HUES64 (cell line): ENCODE measurements at regions not wholly inside any gene's neighbourhood (a gene's known extent, or its start where the extent isn't known, plus 50 kb on each side); places are given as distances from the start of the nearest gene placed in this dataset.

ENCODE experiments used
- H3K27ac ChIP-seq: 2 replicates; pipeline ENCODE4 v1.7.0; 2013; ENCODE audit warnings: low read depth, low read length, inconsistent platforms
- H3K27me3 ChIP-seq: 2 replicates; pipeline ENCODE4 v1.6.1; 2013; ENCODE audit warnings: mild to moderate bottlenecking, low read length; ENCODE audit not compliant: insufficient read depth
- H3K36me3 ChIP-seq: 2 replicates; pipeline ENCODE4 v1.6.1; 2013; ENCODE audit warnings: mild to moderate bottlenecking, low read length; ENCODE audit not compliant: insufficient read depth
- H3K4me1 ChIP-seq: 2 replicates; pipeline ENCODE4 v1.6.1; 2013; ENCODE audit warnings: mild to moderate bottlenecking, low read length, moderate library complexity; ENCODE audit not compliant: insufficient read depth
- H3K4me3 ChIP-seq: 2 replicates; pipeline ENCODE4 v1.5.1; 2013; ENCODE audit warnings: mild to moderate bottlenecking, low read length, moderate library complexity
- H3K9ac ChIP-seq: 2 replicates; pipeline ENCODE4 v1.6.1; 2013; ENCODE audit warnings: mild to moderate bottlenecking, low read depth, low read length
- H3K9me3 ChIP-seq: 2 replicates; pipeline ENCODE4 v1.6.1; 2013; ENCODE audit warnings: low read depth, low read length; ENCODE audit not compliant: insufficient read depth
- WGBS: fragments of 150-250, 120-280 bp; methylation state at CpG from one replicate; pipeline ENCODE4 v1.1.7; 2013; ENCODE audit warnings: missing lambda C conversion rate; 5-methylcytosine and 5-hydroxymethylcytosine counted together

GRCh38 chr3:16114930-16115329 lies 59.5 kb upstream of the GALNT15 start:
- 79% methylated on average over 3 of the region's 3 CpGs for WGBS

DNA sequence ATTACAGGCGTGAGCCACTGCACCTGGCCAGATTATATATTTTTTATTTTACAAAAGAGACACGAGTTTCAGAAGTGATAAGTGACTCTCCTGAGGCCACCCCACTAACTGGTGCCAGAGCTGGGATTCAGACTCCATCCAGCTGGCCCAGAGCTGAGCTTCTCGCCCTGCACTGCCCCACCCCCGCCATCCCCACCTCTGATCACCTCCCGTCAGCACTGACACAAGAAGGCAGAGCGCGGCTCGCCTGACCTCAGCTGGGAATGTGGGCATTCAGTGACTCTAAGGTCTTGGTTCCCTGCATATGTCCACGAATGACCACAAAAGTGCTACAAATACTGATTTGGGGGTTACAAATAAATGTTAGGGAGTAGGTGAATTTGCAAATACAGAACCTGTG lies 56.1 kb upstream of the GALNT15 start:
- no peaks in the 10 kb centered on the region for H3K27me3 ChIP-seq
- H3K36me3 ChIP-seq = no peaks in the 10 kb centered on the region
- H3K4me1 ChIP-seq = no peaks in the 10 kb centered on the region
- H3K4me3 ChIP-seq = no peak overlapping the region
- H3K27ac ChIP-seq = no peak overlapping the region
- H3K9ac ChIP-seq = no peak overlapping the region
- no peaks in the 10 kb centered on the region for H3K9me3 ChIP-seq
- WGBS = 90% methylated on average over 9 of the region's 9 CpGs

More at GRCh38 chr3:16114930-16115329, 59.5 kb upstream of the GALNT15 start:
- Histone ChIP-seq H3K9ac (no peak overlapping the region), H3K9me3 (0 out of 2 replicates have a peak, but pooled peaks cover 2% of the 10 kb centered on the region), H3K4me1 (no peaks in the 10 kb centered on the region), H3K4me3 (no peak overlapping the region), H3K27ac (no peak overlapping the region), H3K36me3 (no peaks in the 10 kb centered on the region), H3K27me3 (no peaks in the 10 kb centered on the region)

GRCh38 chr3:16119887-16120286 lies 54.6 kb upstream of the GALNT15 start:
- Histone ChIP-seq H3K27me3 (no peaks in the 10 kb centered on the region), H3K4me3 (no peak overlapping the region)

DNA sequence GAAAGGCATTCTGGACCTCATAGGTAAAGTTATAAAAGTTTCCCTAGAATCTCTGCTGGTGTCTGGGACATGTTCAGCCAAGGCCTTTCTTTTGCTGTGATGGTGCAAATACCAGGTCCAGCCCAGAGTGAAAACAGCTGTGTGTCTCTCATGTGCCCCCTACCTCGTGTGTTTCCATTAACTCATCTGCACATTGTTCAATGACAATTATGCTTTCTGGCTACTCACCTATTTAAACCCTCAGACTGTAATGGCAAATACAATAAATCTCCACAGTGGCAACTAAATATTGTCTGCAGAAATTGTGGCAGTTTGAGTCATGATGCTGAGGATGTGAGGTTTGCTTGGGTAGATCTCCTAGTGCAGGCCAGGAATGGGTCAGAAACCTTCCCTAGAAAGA lies 53.1 kb upstream of the GALNT15 start:
- WGBS = 86% methylated on average over 1 of the region's 1 CpG
- Histone ChIP-seq H3K27me3 (no peaks in the 10 kb centered on the region), H3K9me3 (no peaks in the 10 kb centered on the region), H3K9ac (no peak overlapping the region), H3K36me3 (no peaks in the 10 kb centered on the region), H3K27ac (no peak overlapping the region), H3K4me3 (no peak overlapping the region), H3K4me1 (no peaks in the 10 kb centered on the region)

More at GRCh38 chr3:16119887-16120286, 54.6 kb upstream of the GALNT15 start:
- H3K9me3 ChIP-seq = no peaks in the 10 kb centered on the region
- no peaks in the 10 kb centered on the region for H3K36me3 ChIP-seq
- no peak overlapping the region for H3K9ac ChIP-seq
- H3K27ac ChIP-seq = no peak overlapping the region
- H3K4me1 ChIP-seq = no peaks in the 10 kb centered on the region

DNA sequence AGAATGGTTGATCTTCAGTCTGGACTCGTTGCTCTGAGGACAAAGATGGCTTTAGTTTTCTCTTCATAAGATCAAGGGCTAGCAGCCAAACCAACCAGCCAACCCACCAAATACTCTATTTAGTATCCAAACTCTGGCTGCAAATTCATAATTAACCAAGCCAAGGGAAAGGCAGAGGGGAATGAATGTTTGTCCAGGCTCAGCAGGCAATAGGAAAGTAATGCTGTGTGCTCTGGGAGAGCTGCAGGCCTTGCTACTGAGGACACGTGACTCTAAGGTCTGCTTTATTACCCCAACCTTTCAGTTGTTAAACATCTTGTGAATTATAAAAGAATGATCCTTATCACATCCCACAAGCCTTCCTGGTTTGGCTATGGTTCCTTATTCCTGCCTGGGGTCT lies 52.3 kb upstream of the GALNT15 start:
- Histone ChIP-seq H3K4me3 (no peak overlapping the region), H3K27me3 (no peaks in the 10 kb centered on the region), H3K9ac (no peak overlapping the region), H3K9me3 (no peaks in the 10 kb centered on the region), H3K4me1 (no peaks in the 10 kb centered on the region), H3K27ac (no peak overlapping the region), H3K36me3 (no peaks in the 10 kb centered on the region)
- 85% methylated on average over 1 of the region's 2 CpGs for WGBS

DNA sequence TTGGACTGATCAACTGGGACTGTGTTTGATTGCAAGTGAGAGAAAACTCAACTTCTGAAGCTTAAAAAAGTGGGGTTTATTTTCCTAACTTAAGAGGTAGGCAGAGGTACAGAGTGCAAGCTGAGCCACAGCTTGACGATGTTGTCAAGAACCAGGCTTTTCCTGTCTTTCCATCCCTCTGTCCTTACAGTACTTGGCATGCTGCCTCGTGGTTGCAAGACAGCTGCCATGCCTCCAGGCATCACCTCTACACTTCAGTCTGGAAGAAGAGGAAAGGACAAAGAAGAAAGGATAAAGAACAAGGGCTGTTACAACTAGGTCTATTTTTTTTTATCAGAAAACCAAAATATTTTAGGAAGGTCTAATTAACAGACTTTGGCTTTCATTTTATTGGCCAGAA lies 51.8 kb upstream of the GALNT15 start:
- Histone ChIP-seq H3K27ac (no peak overlapping the region), H3K9ac (no peak overlapping the region), H3K4me1 (no peaks in the 10 kb centered on the region), H3K27me3 (no peaks in the 10 kb centered on the region), H3K36me3 (no peaks in the 10 kb centered on the region), H3K4me3 (no peak overlapping the region), H3K9me3 (no peaks in the 10 kb centered on the region)
- WGBS = 100% methylated on average over 1 of the region's 2 CpGs

- H3K27me3 ChIP-seq = no peaks in the 10 kb centered on the region
These were observed 49.8 kb upstream of the GALNT15 start for GRCh38 chr3:16124636-16125035.

More at GRCh38 chr3:16124636-16125035, 49.8 kb upstream of the GALNT15 start:
- WGBS = 100% methylated on average over 2 of the region's 2 CpGs
- H3K27ac ChIP-seq = no peak overlapping the region
- H3K4me3 ChIP-seq = no peak overlapping the region
- H3K9me3 ChIP-seq = no peaks in the 10 kb centered on the region
- H3K9ac ChIP-seq = no peak overlapping the region
- H3K36me3 ChIP-seq = no peaks in the 10 kb centered on the region
- no peaks in the 10 kb centered on the region for H3K4me1 ChIP-seq
